Tibial nerve (tissue), 4 donors: ENCODE measurements at regions not wholly inside any gene's neighbourhood (a gene's known extent, or its start where the extent isn't known, plus 50 kb on each side); places are given as distances from the start of the nearest gene placed in this dataset.

Experiments
- DNase-seq, 2 donors: peaks; one replicate each; pipeline ENCODE4 v3.0.0-alpha.2; 2019; ENCODE audit warnings: low spot score in 2 of 2
- H3K27ac ChIP-seq, 4 donors: fragments of 200-600 bp; sonication (generic) in 3 of 4; one replicate each; pipeline ENCODE4 v1.5.1; 2017 to 2019; ENCODE audit warnings: mild to moderate bottlenecking in 1 of 4
- H3K27me3 ChIP-seq, 2 donors: fragments of 200-600 bp; sonication (generic) in 1 of 2; one replicate each; pipeline versions ENCODE4 v1.5.1 to v1.6.0; 2017 to 2019
- H3K36me3 ChIP-seq, 3 donors: fragments of 200-600 bp; sonication (generic); one replicate each; pipeline ENCODE4 v1.5.1; 2018 to 2019
- H3K4me1 ChIP-seq, 4 donors: fragments of 200-600 bp; sonication (generic) in 3 of 4; one replicate each; pipeline ENCODE4 v1.5.1; 2017 to 2019
- H3K4me3 ChIP-seq, 4 donors: fragments of 200-600 bp; sonication (generic) in 3 of 4; one replicate each; pipeline ENCODE4 v1.5.1; 2017 to 2019; ENCODE audit warnings: mild to moderate bottlenecking in 1 of 4, moderate library complexity in 1 of 4
- H3K9me3 ChIP-seq, 4 donors: fragments of 200-600 bp; sonication (generic) in 3 of 4; one replicate each; pipeline ENCODE4 v1.5.1; 2017 to 2019
- CTCF ChIP-seq, 5 experiments: fragments of 200-600 bp in 3 of 5; fragments of 450-650 bp in 2 of 5; sonication (generic) in 3 of 5; IDR thresholded peaks; one replicate each; pipeline ENCODE4 v1.5.1; 2016 to 2019; ENCODE audit warnings: antibody characterized with exemption in 5 of 5, mild to moderate bottlenecking in 3 of 5, moderate library complexity in 2 of 5
- EP300 ChIP-seq, 2 donors: sonication (generic); formaldehyde crosslinking; IDR thresholded peaks; one replicate each; pipeline ENCODE4 v1.6.1; 2017; ENCODE audit warnings: antibody characterized with exemption in 2 of 2, mild to moderate bottlenecking in 1 of 2
- POLR2A ChIP-seq, 2 donors: fragments of 450-650 bp; IDR thresholded peaks; one replicate each; pipeline ENCODE4 v1.6.1; 2017; ENCODE audit warnings: antibody characterized with exemption in 2 of 2, mild to moderate bottlenecking in 2 of 2, moderate library complexity in 2 of 2
- WGBS, 2 donors: methylation state at CpG; one replicate each; pipeline ENCODE4 v1.1.5; 2018; 5-methylcytosine and 5-hydroxymethylcytosine counted together

GRCh38 chr10:129344103-129344502 is 122.9 kb upstream of the MGMT start:
- no peaks in the 10 kb centered on the region for H3K9me3 ChIP-seq
- no peak overlapping the region for H3K4me3 ChIP-seq
- WGBS, 2 donors = 92 to 94% methylated on average over 15 of the region's 15 CpGs
- H3K27ac ChIP-seq = no peak overlapping the region
- no peaks in the 10 kb centered on the region for H3K4me1 ChIP-seq
- DNase-seq = no peak
- TF ChIP-seq CTCF (IDR thresholded peaks at IDR 0.05) (no peak), POLR2A (IDR thresholded peaks at IDR 0.05) (no peak), EP300 (IDR thresholded peaks at IDR 0.05) (no peak)
- no peaks in the 10 kb centered on the region for H3K27me3 ChIP-seq
- H3K36me3 ChIP-seq = no peaks in the 10 kb centered on the region

- DNase-seq = no peak
- Histone ChIP-seq H3K36me3 (no peaks in the 10 kb centered on the region), H3K4me3 (no peak overlapping the region), H3K9me3 (no peaks in the 10 kb centered on the region), H3K27me3 (no peaks in the 10 kb centered on the region), H3K27ac (no peak overlapping the region), H3K4me1 (no peaks in the 10 kb centered on the region)
- WGBS, 2 donors = 80 to 82% methylated on average over 12 of the region's 12 CpGs
- TF ChIP-seq EP300 (IDR thresholded peaks at IDR 0.05) (no peak), POLR2A (IDR thresholded peaks at IDR 0.05) (no peak), CTCF (IDR thresholded peaks at IDR 0.05) (no peak)
These were observed 122.2 kb upstream of the MGMT start for GRCh38 chr10:129344731-129345355.

- Histone ChIP-seq H3K4me1 (no peaks in the 10 kb centered on the region), H3K36me3 (no peaks in the 10 kb centered on the region), H3K27me3 (no peaks in the 10 kb centered on the region), H3K9me3 (no peaks in the 10 kb centered on the region), H3K27ac (no peak overlapping the region), H3K4me3 (no peak overlapping the region)
- WGBS, 2 donors = 74 to 76% methylated on average over 2 of the region's 2 CpGs
- DNase-seq = no peak
- no peak for TF ChIP-seq POLR2A (IDR thresholded peaks at IDR 0.05)
These were observed 121.3 kb upstream of the MGMT start for GRCh38 chr10:129345763-129346162.

GRCh38 chr10:129350690-129351089 is 116.4 kb upstream of the MGMT start:
- no peak for TF ChIP-seq POLR2A (IDR thresholded peaks at IDR 0.05)
- TF ChIP-seq CTCF (IDR thresholded peaks at IDR 0.05) = no peak
- TF ChIP-seq EP300 (IDR thresholded peaks at IDR 0.05) = no peak
- no peak overlapping the region for H3K27ac ChIP-seq
- H3K4me3 ChIP-seq = no peak overlapping the region
- no peak for DNase-seq
- H3K9me3 ChIP-seq = peaks cover 0 to 16% (median 1%) of the 10 kb centered on the region in 4 donors
- H3K27me3 ChIP-seq = no peaks in the 10 kb centered on the region
- no peaks in the 10 kb centered on the region for H3K4me1 ChIP-seq
- H3K36me3 ChIP-seq = no peaks in the 10 kb centered on the region
- WGBS, 2 donors = 85 to 86% methylated on average over 11 of the region's 11 CpGs

- H3K4me1 ChIP-seq = no peaks in the 10 kb centered on the region
- H3K4me3 ChIP-seq = no peak overlapping the region
- no peaks in the 10 kb centered on the region for H3K27me3 ChIP-seq
- 86 to 87% methylated on average over 16 of the region's 16 CpGs for WGBS, 2 donors
- no peak overlapping the region for H3K27ac ChIP-seq
- TF ChIP-seq POLR2A (IDR thresholded peaks at IDR 0.05) (no peak), EP300 (IDR thresholded peaks at IDR 0.05) (no peak)
- DNase-seq = no peak
- H3K9me3 ChIP-seq = peaks cover 0 to 31% (median 3%) of the 10 kb centered on the region in 4 donors
- no peaks in the 10 kb centered on the region for H3K36me3 ChIP-seq
These were observed 113.9 kb upstream of the MGMT start for GRCh38 chr10:129353101-129353500.

- Histone ChIP-seq H3K36me3 (no peaks in the 10 kb centered on the region), H3K9me3 (peaks cover 0 to 21% (median 3%) of the 10 kb centered on the region in 4 donors), H3K4me3 (no peak overlapping the region), H3K27me3 (no peaks in the 10 kb centered on the region), H3K4me1 (no peaks in the 10 kb centered on the region), H3K27ac (no peak overlapping the region)
- DNase-seq = no peak
- WGBS, 2 donors = 89 to 93% methylated on average over 10 of the region's 10 CpGs
- no peak for TF ChIP-seq CTCF (IDR thresholded peaks at IDR 0.05)
- TF ChIP-seq EP300 (IDR thresholded peaks at IDR 0.05) = no peak
- TF ChIP-seq POLR2A (IDR thresholded peaks at IDR 0.05) = no peak
These were observed 107.0 kb upstream of the MGMT start for GRCh38 chr10:129360046-129360445.
